ENCODE measurements at regions not wholly inside any gene's neighbourhood (a gene's known extent, or its start where the extent isn't known, plus 50 kb on each side); places are given as distances from the start of the nearest gene placed in this dataset.

DNA sequence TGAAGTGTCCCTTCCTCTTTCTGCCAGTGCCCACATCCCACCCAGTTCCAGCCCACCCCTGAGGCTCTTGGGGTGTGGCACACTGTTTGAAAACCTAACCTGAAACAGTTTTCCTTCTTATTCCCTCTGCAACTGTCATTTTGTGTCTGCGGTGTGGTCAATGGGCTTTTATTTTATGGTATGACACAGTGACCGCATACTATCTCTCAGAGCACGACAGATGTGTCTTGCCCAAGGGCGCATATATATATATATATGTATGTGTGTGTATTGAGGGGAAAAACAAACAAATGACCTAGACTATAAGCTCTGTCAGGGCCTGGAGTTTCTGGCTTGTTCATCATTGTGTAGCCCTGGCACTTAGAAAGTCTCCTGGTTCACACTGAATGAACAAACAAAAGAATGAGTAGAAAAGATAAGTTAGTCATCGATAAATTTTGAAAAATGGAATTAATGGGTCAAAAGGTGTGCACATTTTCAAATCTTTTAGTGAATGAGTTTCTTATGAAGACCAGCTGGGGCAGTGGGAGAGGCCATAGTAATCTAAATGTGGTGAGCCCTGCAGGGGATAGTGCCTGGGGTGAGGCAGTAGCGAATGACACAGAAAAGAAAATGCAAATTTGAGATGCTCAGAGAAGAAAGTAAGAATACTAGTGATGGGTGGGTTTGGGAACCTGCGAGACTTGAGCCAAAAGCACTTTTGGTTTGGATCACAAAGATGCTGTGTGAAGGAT lies 198.4 kb downstream of the SNX10 start:
- no peak for DNase-seq

- no peak for DNase-seq
These were observed 199.3 kb downstream of the SNX10 start for GRCh38 chr7:26490640-26491624.

GRCh38 chr7:26492816-26493215 lies 201.2 kb downstream of the SNX10 start:
- DNase-seq, result no peak

GRCh38 chr7:26493737-26494428 lies 202.2 kb downstream of the SNX10 start:
- no peak for DNase-seq

DNA sequence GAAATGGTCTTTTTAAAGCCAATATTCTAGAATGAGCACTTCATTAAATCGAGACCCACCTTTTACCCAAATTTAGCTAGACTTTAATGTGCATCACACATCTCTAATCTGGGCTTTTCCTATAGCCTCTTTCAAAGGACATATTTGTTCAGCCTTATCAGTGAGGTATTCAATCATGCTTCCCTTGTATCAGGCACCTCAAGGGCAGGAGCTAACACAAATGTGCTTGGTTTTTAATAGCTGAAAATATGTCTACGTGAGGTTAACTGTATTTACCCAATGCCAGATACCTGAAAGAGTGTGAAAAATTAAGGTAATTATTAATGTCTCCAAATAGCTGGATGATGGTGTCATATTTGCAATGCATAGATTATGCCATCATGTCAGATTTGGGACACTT lies 203.9 kb downstream of the SNX10 start:
- DNase-seq, result no peak

- DNase-seq, result no peak
These were observed 206.3 kb downstream of the SNX10 start for GRCh38 chr7:26497801-26498596.

GRCh38 chr7:26499315-26499897 lies 207.7 kb downstream of the SNX10 start:
- DNase-seq, result no peak

DNA sequence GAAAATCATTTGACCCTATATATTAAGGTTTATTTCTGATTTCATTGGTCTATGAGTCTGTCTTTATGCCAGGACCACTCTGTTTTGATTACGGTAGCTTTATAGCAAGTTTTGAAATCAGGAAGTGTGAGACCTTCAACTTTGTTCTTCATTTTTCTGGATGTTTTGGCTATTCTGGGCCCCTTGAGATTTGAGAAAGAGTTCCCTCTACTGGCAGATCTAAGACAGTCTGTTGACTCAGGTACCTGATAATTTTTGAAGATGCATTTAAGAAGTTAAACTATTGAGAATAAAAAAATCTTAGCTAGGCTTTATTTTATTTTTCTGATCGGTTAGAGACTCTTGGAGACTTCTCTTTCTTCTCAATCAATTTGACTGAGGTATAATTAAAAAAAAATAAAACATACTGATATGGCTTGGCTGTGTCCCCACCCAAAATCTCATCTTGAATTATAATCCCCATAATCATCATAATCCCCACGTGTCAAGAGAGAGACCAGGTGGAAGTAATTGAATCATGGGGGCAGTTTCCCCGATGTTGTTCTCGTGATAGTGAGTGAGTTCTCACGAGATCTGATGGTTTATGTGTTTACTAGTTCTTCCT lies 209.2 kb downstream of the SNX10 start:
- peak; percentile 83 for DNase-seq

DNA sequence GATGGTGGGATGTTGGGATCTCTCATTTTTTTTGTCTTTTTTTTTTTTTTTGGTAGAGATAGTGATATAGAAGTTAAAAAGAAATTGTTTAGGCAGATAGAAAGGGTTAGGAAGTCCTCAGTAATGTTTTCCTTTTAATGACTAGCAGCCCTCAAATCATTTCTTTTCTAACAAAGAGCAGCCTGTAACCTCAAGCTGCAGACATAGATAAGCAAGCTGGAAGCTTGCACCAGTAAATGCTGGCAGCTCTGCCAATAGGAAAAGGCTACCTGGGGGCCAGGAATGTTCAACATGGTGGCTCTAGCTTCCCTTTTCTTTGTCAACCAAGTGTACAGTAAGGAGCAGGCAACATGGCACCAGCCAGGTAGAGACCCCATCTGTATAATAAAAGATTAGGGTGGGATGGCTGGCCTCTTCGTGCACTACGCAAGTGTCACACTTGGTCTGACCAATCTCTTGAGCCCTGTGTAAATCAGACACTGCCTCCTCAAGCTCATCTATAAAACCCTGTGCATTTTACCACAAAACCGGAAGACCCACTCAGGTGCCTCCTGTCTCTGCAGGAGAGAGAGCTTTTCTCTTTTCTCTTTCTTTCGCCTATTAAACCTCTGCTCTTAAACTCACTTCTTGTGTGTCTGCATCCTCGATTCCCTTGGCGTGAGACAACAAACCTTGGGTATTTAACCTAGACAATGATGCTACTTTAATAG lies 212.9 kb downstream of the SNX10 start:
- no peak for DNase-seq

- no peak for DNase-seq
These were observed 214.5 kb downstream of the SNX10 start for GRCh38 chr7:26506196-26506595.

- DNase-seq, result no peak
These were observed 215.7 kb downstream of the SNX10 start for GRCh38 chr7:26507108-26507987.

DNA sequence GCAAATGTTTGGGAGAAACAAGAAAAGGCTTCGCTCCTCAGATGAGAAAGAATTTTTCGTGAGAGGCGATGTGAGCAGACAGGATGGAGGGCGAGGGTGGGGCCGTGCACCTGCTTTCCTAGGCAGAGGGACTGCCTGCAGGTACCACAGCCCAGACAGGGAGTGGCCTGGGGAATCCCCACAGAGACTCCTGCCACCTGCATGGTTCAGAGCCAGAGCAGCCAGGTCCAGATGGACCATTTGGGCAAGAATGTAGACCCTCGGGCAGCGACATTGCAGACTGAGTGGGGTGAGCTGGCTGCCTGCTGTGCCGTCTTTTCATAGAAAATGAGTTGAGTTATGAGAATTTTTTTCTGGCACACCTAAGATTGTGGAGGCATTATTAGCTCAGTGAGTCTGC lies 216.8 kb downstream of the SNX10 start:
- DNase-seq, result no peak

GRCh38 chr7:26508917-26509316 lies 217.3 kb downstream of the SNX10 start:
- no peak for DNase-seq

DNA sequence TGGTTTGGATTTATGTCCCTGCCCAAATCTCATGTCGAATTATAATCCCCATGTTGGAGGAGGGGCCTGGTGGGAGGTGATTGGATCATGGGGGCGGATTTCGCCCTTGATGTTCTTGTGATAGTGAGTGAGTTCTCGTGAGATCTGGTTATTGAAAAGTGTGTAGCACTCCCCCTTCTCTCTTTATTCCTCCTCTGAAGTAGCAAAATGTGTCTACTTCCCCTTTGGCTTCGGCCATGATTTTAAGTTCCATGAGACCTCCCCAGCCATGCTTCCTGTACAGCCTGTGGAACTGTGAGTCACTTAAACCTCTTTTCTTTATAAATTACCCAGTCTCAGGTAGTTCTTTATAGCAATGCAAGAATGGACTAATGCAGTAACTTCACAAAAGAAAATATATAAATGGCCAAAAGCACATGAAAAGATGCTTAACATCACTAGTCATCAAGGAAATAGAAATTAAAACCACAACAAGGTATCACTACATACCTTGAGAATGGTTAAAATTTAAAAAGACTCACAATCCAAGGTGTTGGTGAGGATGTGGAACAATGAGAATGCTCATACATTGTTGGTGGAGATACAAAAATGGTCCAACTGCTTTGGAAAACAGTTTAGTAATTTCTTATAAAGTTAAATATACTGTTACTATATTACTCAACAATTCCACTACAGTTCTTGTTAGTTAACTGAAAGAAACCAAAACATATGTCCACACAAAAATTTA lies 218.7 kb downstream of the SNX10 start:
- DNase-seq, result no peak

GRCh38 chr7:26511866-26512265 lies 220.2 kb downstream of the SNX10 start:
- DNase-seq, result no peak

DNA sequence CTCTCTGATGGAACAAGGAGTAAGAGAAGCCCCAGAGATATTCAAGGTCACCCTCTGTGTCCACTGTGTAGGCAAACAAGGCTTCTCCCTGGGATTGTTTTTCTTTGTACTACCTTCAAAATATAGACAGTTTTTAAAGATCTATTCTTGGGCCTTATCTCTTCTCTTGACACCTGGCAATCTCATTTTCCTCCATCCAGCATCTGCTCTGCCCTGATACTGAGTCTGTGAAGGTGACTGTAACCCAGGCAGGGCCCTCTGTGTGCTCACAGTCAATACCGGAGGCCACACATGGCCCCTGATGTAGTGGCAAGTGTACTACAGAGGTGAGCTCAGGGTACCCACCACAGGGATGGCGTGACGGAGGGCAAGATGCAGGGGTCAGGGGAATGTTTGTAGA lies 221.1 kb downstream of the SNX10 start:
- no peak for DNase-seq

DNA sequence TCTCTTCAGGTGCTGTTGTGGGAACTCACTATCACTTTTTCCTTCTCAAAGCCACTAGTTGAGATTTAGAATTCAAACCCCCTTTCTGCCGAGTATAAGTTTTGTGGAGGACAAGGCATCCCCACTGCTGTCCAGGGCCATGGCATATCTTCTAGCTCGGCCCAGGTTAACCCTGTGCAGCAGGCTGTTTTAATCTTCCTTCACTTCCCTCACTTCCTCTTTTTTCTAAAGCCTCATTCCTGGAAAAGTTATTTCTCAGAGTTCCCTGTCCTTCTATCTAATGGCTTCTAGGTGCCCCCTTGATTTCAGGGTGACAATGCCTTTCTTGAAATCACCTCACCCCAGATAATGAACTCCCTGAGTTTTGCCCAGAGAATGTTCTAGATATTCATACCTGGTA lies 222.3 kb downstream of the SNX10 start:
- peak; percentile 25 for DNase-seq

GRCh38 chr7:26514633-26515032 lies 223.0 kb downstream of the SNX10 start:
- DNase-seq, result no peak

- no peak for DNase-seq
These were observed 223.7 kb downstream of the SNX10 start for GRCh38 chr7:26515314-26515842.

Data from GF-D8 (cell line).